ENCODE measurements at regions not wholly inside any gene's neighbourhood (a gene's known extent, or its start where the extent isn't known, plus 50 kb on each side); places are given as distances from the start of the nearest gene placed in this dataset.
"Not testable (repeated sequence)": the region's sequence is repeated elsewhere in the genome, so short reads cannot be mapped to it uniquely, and the experiment has no call there.

DNA sequence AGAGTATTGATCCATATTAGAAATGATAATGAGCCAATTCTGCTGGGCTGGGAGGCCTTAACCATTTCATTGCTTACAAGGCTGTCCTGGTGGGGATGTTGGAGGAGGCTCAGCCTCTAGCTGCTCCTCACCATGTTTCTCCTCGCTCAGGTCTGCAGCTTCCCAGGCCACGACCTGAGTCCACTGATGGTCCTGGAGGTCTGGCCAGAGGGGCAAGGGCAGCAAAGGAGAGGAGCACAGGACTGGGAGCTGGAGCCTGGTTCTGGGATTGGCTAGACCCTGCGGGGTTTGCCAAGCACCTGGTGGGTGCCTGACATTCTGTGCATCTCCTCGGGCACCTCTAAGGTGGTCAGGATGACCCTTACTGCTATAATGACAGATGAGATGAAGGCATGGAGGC, 92.6 kb downstream of the KIF26A start:
- no peak for DNase-seq

DNA sequence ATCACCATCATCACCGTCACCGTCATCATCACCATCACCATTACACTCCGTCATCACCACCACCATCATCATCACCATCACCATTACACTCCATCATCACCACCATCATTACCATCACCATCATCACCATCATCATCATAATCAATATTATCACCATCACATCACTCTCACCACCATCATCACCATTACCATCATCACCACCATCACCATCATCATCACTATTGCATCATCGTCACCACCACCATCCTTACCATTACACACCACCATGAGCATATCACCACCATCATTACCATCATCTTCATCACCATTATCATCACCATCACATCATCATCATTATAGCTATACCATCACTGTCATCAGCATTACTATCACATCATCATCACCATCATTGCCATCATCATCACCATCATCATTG, 93.7 kb downstream of the KIF26A start:
- DNase-seq = no peak

DNA sequence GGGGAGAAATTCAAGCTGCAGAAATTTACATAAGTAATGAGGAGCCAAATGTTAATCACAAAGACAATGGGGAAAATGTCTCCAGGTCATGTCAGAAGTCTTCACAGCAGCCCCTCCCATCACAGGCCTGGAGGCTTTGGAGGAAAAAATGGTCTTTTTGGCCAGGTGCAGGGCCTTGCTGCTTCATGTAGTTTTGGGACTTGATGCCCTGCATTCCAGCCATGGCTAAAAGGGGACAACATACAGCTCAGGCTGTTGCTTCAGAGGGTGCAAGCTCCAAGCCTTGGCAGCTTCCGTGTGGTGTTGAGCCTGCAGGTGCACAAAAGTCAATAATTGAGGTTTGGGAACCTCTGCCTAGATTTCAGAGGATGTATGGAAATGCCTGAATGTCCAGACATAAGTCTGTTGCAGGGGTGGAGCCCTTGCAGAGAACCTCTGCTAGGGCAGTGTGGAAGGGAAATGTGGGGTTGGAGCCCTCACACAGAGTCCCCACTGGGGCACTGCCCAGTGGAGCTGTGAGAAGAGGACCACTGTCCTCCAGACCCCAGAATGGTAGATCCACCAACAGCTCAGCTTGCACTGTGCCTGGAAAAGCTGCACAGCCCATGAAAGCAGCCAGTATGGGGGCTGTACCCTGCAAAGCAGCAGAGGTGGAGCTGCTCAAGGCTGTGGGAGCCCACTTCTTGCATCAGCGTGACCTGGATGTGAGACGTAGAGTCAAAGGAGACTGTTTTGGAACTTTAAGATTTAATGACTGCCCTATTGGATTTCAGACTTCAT, 95.8 kb downstream of the KIF26A start:
- DNase-seq = not testable (repeated sequence)

DNA sequence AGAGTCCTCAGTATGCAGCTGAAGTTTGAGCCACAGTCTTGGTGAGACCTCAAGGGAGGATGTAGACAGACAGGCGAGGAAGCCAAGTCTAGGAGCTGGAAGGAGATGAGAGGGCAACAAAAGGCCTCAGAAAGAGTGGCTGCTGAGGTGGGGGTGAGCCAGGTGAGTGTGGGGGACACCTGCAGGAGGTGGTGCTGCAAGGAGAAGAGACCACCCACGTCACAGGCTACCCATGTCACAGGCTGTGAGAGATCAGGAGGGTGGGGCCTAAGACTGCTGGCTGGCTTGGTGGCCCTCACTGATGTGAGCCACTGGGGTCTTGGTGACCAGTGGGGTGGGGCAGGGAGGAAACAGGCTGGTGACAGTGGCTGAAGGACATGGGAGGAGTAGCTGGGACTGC, 97.3 kb downstream of the KIF26A start:
- no peak for DNase-seq

DNA sequence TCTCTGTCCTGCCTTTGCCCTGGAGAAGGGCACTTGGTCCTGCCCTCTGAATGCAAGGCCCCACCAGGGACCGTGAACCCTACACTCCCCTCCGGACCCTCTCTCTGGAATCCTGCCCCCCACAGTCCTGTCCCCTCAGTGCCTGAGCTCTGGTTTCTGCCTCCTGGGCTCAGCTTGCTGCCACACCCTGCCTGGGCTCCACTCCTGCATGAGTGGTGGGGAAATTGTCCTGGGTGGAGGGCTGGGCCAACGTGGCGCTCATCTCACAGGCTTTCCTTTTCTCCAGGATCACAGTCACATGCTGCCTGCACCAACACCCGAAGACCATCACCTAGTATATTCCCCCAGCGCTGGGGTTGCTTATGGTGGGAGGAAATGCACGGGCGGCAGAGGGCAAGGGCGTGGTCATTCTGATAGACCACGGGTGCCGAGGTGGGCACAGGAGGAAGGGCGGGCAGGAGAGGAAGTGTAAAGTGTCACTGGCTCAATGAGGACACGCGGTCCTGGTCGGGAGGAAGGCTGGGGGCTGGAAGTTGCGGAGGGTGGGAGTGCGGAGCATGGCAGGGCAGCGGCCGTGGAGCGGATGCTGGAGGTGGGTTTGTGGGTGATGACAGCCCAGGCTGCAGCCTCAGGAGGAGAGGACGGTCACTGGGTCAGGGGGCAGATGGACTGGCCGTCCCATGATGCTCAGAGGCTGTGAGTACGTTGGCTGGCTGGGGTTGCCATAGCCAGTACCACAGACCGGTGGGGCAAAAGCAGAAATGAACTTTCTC, 99.5 kb downstream of the KIF26A start:
- no peak for DNase-seq

DNA sequence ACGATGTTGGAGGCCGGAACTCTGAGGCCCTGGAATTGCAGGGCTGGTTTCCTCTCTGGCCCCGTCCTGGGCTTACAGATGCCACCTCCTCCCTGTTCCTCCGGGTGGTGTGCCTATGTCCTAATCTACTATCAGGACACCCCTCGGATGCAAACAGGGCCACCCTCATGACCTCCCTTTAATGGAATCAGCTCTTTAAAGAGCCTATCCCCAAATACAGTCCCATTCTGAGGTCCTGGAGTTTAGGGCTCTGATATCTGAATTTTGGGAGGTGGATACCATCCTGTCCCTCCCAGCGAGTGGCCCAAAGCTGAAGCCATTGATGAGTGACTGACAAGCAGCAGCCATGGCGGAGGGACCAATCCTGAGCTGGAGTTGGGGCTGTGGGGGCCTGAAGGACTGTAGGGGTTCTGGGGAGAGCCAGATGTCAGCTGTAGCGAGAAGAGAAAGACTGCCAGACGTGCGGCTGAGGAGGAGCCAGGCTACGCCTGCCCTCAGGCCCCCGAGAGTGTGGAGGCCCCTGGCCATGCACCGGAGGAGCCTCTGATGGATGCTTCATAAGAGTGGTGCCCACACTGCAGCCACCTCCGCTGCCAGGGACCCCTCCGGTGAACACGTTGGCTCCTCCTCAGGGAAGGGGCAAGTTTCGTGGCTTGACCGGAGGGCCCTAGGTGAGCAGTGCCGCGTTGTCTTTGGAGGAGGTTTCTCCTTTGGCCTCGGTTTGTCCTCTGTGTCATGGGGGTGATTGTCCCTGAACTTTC, 100.2 kb downstream of the KIF26A start:
- no peak for DNase-seq

DNA sequence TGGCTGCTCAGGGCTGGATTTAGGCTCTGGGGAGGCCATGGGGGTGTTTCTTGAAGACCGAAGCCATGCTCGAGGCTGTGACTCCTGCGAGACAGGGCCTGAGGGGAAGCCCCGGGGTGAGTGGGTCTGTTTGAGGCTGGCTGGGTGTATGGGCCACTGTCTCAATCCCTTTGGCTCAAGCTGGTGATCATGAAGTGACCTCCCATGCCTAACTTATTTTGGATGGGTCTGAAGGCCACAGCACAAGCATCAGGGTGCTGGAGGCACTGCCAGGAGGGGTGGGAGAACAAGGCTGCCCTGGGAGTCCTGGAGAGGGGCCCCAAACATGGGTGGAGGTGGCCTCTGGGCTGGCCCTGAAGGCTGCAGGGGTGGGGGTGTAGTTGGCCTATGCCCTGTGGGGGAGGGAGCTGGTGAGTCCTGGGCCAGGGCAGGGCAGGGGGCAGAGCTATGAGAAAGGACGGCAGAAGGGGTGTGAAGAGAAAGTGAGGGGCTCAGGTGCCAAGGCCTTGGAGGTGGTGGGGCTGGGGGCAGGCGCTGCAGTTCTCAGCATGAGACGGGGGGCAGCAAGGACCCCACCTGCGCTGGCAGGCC, 100.9 kb downstream of the KIF26A start:
- DNase-seq = no peak

DNA sequence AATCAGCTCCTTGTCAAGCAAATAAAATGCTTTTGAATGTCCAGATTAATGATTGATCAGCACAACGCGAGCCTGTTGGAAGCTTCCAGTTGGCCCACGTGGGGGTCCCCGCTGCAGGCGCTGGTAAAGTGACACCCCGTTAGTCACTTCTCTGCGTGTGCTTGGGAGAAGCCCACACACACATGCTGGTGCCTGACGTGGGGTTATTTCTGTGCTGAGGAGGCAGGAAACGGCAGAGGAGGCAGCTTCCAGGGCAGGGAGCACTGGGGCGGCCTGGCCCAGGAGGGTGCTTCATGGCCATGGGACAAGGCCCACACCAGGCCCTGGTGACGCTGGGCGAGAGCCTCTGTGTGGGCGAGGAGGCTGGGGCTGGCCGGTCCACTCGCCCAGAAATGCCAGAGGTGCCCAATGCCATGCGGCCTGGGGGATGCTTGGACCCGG, 101.5 kb downstream of the KIF26A start:
- DNase-seq = no peak

DNA sequence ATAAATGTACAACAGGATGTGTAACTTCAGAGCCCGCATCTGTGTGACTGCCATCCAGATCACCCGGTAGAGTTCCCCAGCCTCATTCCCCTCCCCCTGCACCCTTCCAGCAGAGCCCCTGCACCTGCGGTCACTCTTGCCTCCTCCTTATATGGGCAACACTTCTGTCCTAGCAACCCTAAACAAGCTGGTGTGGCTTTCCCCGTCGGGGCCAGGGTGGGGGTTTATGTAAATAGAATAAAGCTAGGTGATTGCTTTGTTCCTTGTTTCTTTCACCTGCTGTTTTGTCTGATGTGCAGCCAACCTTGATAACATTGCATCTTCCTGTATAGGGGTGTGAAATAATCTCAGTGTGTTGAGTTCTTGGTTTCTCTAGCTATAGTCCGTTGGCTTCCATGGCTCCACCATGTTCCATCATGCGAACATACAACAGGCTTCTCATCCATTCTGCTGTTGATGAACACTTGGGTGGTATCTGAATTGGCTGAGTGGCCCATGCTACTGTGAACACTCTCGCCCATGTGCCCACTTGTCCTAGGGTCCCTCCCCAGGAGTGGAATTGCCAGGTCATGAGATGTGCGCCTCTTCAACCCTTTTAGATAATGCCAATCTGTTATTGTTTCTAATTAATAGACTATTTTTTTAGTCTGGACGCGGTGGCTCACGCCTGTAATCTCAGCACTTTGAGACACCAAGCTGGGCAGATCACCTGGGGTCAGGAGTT, 102.2 kb downstream of the KIF26A start:
- DNase-seq = no peak

DNA sequence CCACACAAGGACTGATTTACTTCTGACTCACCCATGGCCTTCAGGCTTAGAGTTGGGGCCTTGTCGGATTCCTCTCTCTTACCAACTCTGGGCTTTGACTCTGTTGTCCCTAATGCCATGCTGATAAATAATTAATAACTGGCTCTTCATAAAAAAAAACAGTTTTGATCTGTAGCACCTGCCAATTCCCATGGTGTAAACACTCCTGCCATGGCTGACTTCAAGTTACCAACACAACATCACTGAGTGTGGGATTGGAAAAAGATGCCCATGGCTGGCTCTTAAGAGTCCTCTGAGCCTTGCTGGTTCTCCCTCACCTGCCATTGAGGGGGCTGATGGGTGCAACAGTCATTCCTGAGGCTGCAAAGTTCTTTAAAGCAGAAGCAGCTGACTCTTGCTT, 104.8 kb downstream of the KIF26A start:
- DNase-seq = no peak

DNA sequence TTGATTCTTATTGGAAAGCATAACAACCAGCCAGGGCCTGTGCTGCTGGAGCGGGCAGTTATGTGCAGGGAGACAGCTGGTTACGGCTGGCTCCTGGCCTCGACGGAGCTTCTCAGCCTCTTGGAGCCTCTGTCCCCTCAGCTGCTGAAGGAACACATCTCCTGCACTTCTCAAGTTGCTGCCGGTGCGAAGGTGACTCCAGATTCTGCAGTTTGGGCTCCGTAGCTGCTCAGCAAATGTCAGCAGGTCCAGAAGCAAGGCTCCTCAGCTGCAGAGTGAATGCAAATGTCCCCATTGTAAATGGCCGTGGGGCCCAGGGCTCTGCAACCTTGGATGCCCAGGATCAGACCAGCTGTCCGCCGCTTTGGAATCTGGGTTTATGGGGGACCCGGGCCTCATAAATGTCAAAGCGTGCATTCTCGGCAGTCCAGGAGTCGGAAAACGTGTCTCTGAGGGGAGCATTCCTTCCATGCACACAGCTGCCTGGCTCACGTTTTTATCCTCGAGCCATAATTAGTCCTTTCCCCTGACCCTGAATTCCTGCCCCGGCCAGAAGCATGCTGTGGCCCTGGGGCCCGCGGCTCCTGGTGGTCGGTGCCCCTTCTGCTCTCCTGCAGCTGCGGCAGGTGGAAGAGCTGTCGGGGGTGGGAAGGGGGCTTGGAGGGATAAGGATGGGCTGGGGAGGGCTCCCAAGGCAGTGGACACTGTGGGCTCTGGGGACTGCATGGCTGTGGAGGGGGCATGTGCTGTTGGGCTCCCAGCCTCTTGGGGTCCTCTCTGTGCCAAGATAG, 106.0 kb downstream of the KIF26A start:
- DNase-seq = peak; percentile 67

DNA sequence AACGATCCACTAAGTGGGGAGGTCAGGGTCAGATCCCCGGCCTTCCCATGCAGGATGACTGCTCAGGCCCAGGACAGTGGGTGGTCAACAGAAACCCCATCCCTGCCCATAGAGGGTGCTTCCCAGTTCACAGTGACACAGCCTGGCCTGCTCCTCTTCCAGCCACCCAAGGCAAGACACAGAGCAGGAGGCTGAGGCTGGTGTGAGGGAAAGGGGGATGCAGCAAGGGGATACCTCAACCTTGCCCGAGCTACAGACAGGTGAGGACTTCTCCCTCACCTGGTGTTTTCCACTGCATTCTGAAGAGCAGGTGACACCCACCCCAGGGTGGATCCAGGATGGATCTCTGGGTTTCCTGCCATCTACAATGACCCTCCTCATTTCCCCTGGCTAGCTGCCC, 106.7 kb downstream of the KIF26A start:
- DNase-seq = no peak

DNA sequence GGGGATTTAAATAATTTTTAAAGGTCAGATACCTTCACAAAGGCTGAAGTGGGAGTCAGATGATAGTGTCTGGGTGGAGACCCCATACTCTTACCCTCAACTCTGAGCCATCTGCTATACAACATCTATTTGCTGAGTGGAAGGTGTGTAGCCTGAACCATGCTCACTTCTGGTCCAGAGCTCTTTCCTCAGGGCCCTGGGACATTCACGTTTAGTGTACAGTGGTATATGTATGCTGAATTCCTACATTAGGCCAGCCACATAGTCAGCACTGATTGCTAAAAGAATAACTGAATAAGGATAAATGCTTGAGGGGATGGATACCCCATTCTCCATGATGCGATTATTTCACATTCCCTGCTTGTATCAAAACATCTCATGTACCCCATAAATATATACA, 107.3 kb downstream of the KIF26A start:
- DNase-seq = no peak

DNA sequence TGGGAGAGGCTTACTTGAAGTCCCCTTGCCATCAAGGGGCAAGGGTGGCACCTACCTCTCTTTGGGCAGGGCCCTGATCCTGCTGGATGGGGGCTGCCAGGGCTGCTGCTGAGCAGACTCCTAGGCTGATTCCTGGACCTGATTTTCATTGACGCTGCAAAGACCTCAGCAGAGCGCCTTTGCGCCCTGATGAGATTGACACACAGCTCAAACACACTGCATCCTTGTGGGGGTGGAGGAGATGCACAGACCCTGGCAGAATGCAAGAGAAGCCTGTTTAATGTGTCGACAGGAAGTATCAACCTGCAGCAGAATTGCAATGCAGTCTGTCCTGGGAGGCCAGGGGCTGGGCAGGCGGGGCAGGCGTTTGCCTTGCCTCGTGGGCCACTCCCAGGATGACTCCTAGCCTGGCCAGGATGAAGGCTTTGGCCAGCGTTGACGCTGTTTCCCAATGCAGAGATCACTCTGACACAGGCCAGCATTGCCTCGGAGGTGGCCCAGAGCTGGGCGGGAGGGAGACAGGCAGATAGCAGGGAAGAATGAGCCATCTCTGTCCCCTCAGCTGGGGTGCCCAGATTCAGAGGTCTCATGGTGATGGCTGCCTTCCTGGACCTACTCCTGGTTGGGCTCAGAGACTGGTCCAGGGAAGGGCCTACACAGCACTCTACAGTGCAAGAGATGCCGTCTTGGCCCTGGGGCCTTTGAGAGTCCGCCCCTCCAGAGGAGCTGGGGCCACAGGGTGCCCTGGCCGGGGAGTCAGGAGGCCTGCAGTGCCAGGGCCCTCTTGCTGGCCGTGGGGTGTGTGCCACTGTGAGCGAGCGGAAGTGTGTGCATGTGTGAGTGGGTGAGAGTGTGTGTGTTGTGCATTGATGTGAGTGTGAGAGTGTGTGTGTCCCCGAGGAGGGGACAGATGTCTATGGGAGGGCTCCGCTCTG, 108.3 kb downstream of the KIF26A start:
- no peak for DNase-seq

DNA sequence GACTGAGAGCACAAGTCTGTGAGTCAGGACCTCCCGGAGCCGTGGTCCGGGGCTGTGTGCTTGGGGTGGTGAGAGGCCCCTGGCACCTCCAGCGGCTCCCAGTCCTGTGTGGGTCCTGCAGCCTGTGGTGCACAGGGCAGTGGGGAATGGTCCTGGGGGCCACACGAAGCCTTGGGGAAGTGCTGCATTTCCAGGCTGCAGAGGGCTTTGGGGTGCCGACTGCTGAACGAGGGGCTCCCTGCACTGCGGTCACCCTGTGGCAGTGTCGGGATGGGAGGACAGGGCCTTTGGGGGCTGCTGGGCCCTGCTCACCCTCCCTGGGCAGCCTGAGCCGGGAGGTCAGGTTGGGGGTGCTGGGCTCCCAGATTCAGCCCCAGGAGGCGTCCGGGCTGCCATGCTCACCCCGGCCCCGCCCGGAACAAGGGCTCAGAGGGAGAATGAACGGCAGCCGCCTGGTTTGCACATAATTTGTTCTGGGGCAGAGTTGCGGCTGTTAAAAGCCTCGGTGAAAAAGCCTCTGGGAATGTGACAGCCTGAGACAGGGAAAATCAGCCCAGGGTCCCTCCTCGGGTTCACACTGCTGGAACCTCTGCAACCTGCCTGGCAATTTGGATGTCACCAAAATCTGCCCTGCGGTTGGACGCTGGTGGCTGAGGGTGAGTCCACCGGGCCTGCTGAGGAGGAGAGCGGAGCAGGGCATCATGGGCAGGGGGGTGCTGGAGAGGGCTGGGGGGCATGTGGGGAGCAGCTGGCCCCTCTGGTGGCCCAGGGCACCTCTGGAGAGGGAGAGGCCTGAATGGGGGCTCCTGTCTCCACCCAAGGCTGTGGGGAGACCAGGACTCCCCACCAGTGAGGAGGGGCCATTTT, 109.2 kb downstream of the KIF26A start:
- DNase-seq = no peak

DNA sequence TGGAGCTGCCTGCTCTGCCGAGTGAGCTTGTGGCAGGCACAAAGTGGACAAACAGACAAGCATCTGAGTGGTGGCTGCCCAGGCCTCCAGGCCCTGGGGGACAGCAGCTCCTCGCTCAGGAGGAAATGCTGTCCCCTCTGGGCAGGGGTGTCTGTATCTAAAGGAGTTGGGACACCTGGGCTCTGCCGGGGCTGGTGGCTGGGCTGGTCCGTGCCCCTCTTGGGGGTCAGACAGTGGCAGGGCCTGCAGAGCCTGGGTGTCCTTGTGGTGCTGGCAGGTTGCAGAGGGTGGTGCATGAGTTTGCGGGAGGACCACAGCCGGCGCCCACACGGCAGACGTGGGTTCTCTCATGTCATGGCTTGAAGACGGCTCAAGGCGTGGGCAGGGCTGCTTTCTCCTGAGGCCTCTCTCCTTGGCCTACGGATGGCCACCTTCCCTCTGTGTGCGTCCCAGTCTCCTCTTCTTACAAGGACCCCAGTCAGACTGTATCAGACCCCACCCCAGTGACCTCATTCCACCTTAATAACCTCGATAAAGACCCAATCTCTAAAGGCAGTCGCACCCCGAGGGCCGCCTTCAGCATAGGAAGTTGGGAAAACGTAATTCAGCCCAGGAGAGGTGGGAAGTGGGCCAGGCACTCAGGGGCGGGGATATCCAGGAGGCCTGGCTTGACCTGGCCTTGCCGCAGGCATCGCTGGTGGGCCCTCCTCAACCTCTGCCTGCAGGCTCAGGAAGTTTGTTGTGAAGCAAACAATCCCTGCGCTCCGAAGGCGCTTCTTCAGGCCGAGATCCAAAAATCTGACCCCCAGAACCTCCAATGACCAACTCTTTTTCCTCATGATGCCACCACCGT, 110.0 kb downstream of the KIF26A start:
- no peak for DNase-seq

DNA sequence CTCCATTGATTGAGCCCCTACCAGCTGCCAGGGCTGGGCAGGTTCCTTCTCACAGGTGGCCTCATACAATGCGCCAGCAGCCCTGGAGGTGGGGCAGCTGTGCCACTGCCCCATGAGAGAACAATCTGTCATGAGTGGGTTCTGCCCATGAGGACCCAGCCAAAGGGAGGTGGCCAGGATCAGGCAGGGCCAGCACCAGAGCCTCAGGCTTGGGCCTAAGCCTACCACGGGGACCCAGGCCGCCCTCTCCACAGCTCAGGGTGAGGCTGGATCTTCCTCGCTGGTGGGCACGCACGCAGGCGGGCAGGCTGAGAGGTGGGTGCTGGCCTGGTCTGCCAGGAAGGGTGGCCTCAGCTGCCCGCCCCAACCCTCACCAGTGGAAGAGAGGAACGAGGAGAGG, 110.7 kb downstream of the KIF26A start:
- no peak for DNase-seq

DNA sequence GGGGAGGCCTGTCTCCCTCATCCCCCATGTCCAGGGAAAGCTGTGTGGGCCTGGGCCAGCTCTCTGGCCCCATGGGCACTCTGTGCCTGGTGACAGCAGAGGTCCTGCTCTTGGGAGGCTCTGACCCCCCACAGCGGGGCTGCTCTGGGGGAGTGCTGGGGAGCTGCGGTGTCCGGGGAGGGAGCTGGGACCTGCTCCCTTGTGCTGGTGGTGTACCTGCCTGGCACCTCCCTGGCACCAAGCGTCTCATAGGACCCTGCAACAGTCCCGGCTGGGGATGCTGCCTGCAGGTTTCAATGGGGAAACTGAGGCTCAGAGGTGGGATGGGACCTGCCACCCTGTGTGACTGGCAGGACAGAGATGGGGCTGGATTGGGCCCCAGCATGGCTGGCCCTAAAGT, 111.3 kb downstream of the KIF26A start:
- no peak for DNase-seq
